ENCODE measurements at regions not wholly inside any gene's neighbourhood (a gene's known extent, or its start where the extent isn't known, plus 50 kb on each side); places are given as distances from the start of the nearest gene placed in this dataset.

- TF ChIP-seq TSHZ2 (CRISPR knock-in tag; IDR thresholded peaks at IDR 0.05): no peak
Measured at GRCh38 chr2:20516646-20517341, 69.9 kb downstream of the RHOB start (continued).

GRCh38 chr2:20519309-20519708 lies 72.4 kb downstream of the RHOB start:
- TF ChIP-seq ZC3H10 (CRISPR knock-in tag; IDR thresholded peaks at IDR 0.05) (no peak), PPARA (CRISPR knock-in tag; IDR thresholded peaks at IDR 0.05; ENCODE audit: borderline replicate concordance) (no peak), BACH2 (CRISPR knock-in tag; IDR thresholded peaks at IDR 0.05; ENCODE audit: borderline replicate concordance) (no peak), ZFP3 (CRISPR knock-in tag; IDR thresholded peaks at IDR 0.05) (no peak), ZNF8 (CRISPR knock-in tag; IDR thresholded peaks at IDR 0.05) (no peak), CSDC2 (CRISPR knock-in tag; IDR thresholded peaks at IDR 0.05) (no peak), ZNF565 (CRISPR knock-in tag; conservative IDR thresholded peaks at IDR 0.05; ENCODE audit: low read depth) (no peak), GLIS3 (CRISPR knock-in tag; IDR thresholded peaks at IDR 0.05) (no peak), ISL1 (CRISPR knock-in tag; IDR thresholded peaks at IDR 0.05) (no peak), ZNF70 (CRISPR knock-in tag; IDR thresholded peaks at IDR 0.05) (no peak)
- ATAC-seq: no peak

GRCh38 chr2:20520128-20520527 lies 73.3 kb downstream of the RHOB start:
- TF ChIP-seq SNAI2 (CRISPR knock-in tag; IDR thresholded peaks at IDR 0.05): no peak
- TF ChIP-seq GLIS3 (CRISPR knock-in tag; IDR thresholded peaks at IDR 0.05): no peak
- no peak for TF ChIP-seq PATZ1 (CRISPR knock-in tag; IDR thresholded peaks at IDR 0.05; ENCODE audit: borderline replicate concordance)
- no peak for TF ChIP-seq PPARA (CRISPR knock-in tag; IDR thresholded peaks at IDR 0.05; ENCODE audit: borderline replicate concordance)
- TF ChIP-seq OSR1 (CRISPR knock-in tag; IDR thresholded peaks at IDR 0.05): no peak
- no peak for TF ChIP-seq RARB (CRISPR knock-in tag; IDR thresholded peaks at IDR 0.05)
- no peak for TF ChIP-seq BACH2 (CRISPR knock-in tag; IDR thresholded peaks at IDR 0.05; ENCODE audit: borderline replicate concordance)
- TF ChIP-seq TCF4 (CRISPR knock-in tag; IDR thresholded peaks at IDR 0.05; ENCODE audit: borderline replicate concordance): no peak
- no peak for TF ChIP-seq ARNTL (CRISPR knock-in tag; IDR thresholded peaks at IDR 0.05; ENCODE audit: borderline replicate concordance, low read depth)
- TF ChIP-seq ESRRG (CRISPR knock-in tag; IDR thresholded peaks at IDR 0.05): no peak
- no peak for TF ChIP-seq CREB5 (CRISPR knock-in tag; IDR thresholded peaks at IDR 0.05; ENCODE audit: low read depth)
- TF ChIP-seq CSRNP3 (CRISPR knock-in tag; IDR thresholded peaks at IDR 0.05): no peak
- no peak for TF ChIP-seq CSDC2 (CRISPR knock-in tag; IDR thresholded peaks at IDR 0.05)
- no peak for TF ChIP-seq ZNF8 (CRISPR knock-in tag; IDR thresholded peaks at IDR 0.05)
- no peak for TF ChIP-seq ZFP30 (CRISPR knock-in tag; IDR thresholded peaks at IDR 0.05)
- no peak for TF ChIP-seq ZNF565 (CRISPR knock-in tag; conservative IDR thresholded peaks at IDR 0.05; ENCODE audit: low read depth)
- no peak for TF ChIP-seq ZFP3 (CRISPR knock-in tag; IDR thresholded peaks at IDR 0.05)
- TF ChIP-seq ISL1 (CRISPR knock-in tag; IDR thresholded peaks at IDR 0.05): no peak

GRCh38 chr2:20521193-20521592 lies 74.3 kb downstream of the RHOB start:
- ATAC-seq: no peak
- no peak for TF ChIP-seq ZFP3 (CRISPR knock-in tag; IDR thresholded peaks at IDR 0.05)
- TF ChIP-seq ZNF8 (CRISPR knock-in tag; IDR thresholded peaks at IDR 0.05): no peak
- no peak for TF ChIP-seq GLIS3 (CRISPR knock-in tag; IDR thresholded peaks at IDR 0.05)
- TF ChIP-seq ZNF565 (CRISPR knock-in tag; conservative IDR thresholded peaks at IDR 0.05; ENCODE audit: low read depth): no peak
- TF ChIP-seq TOX (CRISPR knock-in tag; IDR thresholded peaks at IDR 0.05; ENCODE audit: borderline replicate concordance): no peak
- no peak for TF ChIP-seq PATZ1 (CRISPR knock-in tag; IDR thresholded peaks at IDR 0.05; ENCODE audit: borderline replicate concordance)
- no peak for TF ChIP-seq POU6F1 (CRISPR knock-in tag; IDR thresholded peaks at IDR 0.05; ENCODE audit: borderline replicate concordance, low read depth)
- TF ChIP-seq CREB5 (CRISPR knock-in tag; IDR thresholded peaks at IDR 0.05; ENCODE audit: low read depth): no peak
- no peak for TF ChIP-seq ZC3H10 (CRISPR knock-in tag; IDR thresholded peaks at IDR 0.05)
- TF ChIP-seq RARB (CRISPR knock-in tag; IDR thresholded peaks at IDR 0.05): no peak
- TF ChIP-seq CSDC2 (CRISPR knock-in tag; IDR thresholded peaks at IDR 0.05): no peak
- TF ChIP-seq ESRRG (CRISPR knock-in tag; IDR thresholded peaks at IDR 0.05): no peak

More at GRCh38 chr2:20520128-20520527, 73.3 kb downstream of the RHOB start:
- ATAC-seq: no peak

All from SK-N-SH treated with all-trans-retinoic acid at 6 μM for 48 hours (cell line).